Astrocyte of the spinal cord (primary cell): ENCODE measurements at regions not wholly inside any gene's neighbourhood (a gene's known extent, or its start where the extent isn't known, plus 50 kb on each side); places are given as distances from the start of the nearest gene placed in this dataset.

Experiments used
- DNase-seq: peaks from one replicate; pipeline ENCODE4 v3.0.0; 2011; ENCODE audit warnings: low read depth, low spot score
- H3K4me3 ChIP-seq: 2 replicates; pipeline ENCODE4 v1.5.1; 2011; ENCODE audit warnings: low read depth, mild to moderate bottlenecking, low read length, moderate library complexity
- in situ Hi-C: cut with HindIII; loops from 2 replicates; pipeline ENCODE4 v1.10.0; 2017; ENCODE audit warnings: low sequenced_read_pairs
- TF ChIP-seq, protein P1 (sequence below): IDR thresholded peaks from 2 replicates; pipeline ENCODE4 v1.5.1; 2012; ENCODE audit warnings: low read depth, mild to moderate bottlenecking, low read length, inconsistent platforms

DNA sequence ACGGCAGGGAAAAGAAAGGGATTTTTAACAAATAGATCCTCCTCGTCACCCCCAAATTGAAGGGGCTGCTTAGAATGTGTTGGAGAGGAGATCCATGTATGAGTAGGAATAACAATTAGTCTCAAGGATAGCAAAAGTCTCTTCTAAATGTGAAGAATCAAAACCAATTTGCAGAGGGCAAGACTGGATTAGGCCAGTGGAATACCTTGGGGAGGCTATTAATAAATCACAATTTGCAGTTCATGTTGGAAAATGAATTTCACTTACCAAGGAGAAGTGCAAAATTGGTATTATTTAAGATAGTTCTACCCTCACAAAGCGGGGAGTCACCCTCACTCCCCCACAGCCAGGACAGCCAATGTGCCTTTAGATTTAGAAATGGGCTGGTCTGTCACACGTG is 299.8 kb upstream of the SLC30A5 start:
- H3K4me3 ChIP-seq = no peak overlapping the region
- TF ChIP-seq, protein P1, sequence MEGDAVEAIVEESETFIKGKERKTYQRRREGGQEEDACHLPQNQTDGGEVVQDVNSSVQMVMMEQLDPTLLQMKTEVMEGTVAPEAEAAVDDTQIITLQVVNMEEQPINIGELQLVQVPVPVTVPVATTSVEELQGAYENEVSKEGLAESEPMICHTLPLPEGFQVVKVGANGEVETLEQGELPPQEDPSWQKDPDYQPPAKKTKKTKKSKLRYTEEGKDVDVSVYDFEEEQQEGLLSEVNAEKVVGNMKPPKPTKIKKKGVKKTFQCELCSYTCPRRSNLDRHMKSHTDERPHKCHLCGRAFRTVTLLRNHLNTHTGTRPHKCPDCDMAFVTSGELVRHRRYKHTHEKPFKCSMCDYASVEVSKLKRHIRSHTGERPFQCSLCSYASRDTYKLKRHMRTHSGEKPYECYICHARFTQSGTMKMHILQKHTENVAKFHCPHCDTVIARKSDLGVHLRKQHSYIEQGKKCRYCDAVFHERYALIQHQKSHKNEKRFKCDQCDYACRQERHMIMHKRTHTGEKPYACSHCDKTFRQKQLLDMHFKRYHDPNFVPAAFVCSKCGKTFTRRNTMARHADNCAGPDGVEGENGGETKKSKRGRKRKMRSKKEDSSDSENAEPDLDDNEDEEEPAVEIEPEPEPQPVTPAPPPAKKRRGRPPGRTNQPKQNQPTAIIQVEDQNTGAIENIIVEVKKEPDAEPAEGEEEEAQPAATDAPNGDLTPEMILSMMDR = no peak
- DNase-seq = no peak
- in situ Hi-C loops = no loop called here

DNA sequence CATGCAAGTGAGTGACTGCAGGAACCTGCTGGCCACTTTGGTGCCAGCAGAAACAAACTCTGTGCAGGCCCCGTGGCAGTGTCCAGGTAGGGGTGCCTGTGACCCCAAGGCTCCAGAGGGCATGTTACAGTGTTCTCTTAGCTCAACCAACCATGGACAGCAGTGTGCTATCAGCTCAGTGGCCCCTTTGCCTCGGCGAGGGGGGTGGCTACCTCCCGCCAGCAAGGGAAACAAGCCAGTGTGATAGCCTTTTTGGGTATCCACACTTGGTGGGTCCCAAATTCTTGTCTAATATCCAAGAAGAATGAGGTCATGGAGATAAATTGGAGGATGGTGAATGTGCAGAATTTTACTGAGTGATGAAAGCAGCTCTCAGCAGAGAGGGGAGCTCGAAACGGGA is 298.6 kb upstream of the SLC30A5 start:
- DNase-seq = no peak
- no peak overlapping the region for H3K4me3 ChIP-seq
- TF ChIP-seq, protein P1 = no peak
- in situ Hi-C loops = no loop called here

DNA sequence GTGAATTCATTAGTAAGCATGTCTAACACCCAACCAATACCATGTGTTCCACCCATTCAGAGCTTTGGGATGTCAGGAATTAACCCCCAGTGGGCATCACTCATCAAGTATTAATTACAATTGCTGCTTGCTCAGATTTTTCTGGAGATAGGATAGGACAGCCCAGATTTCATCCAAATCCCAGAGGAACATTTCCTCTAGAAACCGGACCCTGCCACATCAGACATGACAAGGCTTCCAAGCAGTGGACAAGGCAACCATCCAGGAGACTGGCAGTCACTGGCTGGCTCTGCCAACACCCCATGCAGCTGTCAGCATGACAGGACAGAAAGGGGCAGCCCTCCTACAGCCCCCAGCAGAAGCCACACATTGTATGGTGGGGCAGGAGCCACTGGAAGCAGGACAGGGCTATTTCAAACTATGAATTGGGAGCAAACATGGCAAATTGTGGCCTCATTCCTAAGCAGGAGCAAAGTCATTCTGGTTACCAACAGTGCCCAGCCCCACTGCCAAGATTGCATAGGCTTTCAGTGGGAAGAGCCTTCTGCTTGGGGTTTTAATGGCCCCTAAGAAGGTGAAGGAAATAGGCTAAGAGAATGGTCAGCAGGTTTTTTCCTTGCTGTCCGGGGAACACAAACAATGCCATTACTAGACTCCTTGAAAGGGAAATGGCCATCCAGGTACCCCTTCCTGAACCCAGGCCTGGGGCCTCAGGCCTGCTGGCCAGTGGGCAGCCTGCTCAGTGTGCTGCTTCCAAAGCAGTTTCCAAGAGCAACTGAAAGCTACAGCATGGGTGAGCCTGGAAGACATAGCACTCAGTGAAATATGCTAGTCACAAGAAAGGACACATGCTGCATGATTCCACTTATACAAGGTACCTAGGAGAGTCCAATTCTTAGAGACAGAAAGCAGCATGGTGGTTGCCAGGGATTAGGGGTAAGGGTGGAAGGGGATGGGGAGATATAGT is 294.7 kb upstream of the SLC30A5 start:
- TF ChIP-seq, protein P1 = no peak
- in situ Hi-C loops = no loop called here
- no peak overlapping the region for H3K4me3 ChIP-seq
- no peak for DNase-seq

- TF ChIP-seq, protein P1 = no peak
- no peak for DNase-seq
- H3K4me3 ChIP-seq = no peak overlapping the region
- in situ Hi-C loops = no loop called here
Observed at GRCh38 chr5:68802430-68802829, 291.4 kb upstream of the SLC30A5 start.

DNA sequence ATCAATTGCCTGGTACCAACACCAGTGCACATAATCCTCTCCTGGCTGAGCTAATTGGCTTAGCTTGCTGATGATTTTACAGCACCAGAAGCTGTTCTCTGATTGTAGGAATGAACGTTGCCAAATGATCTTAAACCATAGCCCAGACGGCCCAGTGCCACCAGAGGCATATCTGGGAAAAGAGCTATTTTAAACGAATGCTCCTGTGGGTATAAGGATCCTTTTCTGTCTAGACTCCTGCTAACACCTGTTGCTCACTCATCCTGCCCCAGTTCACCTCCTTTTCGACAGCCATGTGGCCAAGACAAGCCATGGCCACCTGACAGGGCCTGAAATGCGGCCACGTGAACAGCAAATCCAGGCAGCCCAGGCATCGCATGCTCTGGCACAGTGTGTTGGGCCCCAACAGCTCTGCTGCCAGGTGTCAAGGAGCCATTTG is 289.9 kb upstream of the SLC30A5 start:
- DNase-seq = no peak
- in situ Hi-C loops = no loop called here
- H3K4me3 ChIP-seq = no peak overlapping the region
- TF ChIP-seq, protein P1 = no peak

GRCh38 chr5:68804343-68804742 is 289.5 kb upstream of the SLC30A5 start:
- DNase-seq = no peak
- in situ Hi-C loops = no loop called here
- TF ChIP-seq, protein P1 = no peak
- no peak overlapping the region for H3K4me3 ChIP-seq
